ENCODE measurements at regions not wholly inside any gene's neighbourhood (a gene's known extent, or its start where the extent isn't known, plus 50 kb on each side); places are given as distances from the start of the nearest gene placed in this dataset.

- no peak for ATAC-seq
- no peaks in the 10 kb centered on the region for H3K9me3 ChIP-seq (ENCODE audit: control insufficient read depth in 1 of 2, insufficient read depth in 1 of 2, low read depth in 1 of 2, low read length in 2 of 2)
- no peaks in the 10 kb centered on the region for H3K9me2 ChIP-seq (ENCODE audit: insufficient read depth)
- H3K36me3 ChIP-seq (ENCODE audit: control insufficient read depth in 1 of 2, insufficient read depth in 2 of 2, low read length in 2 of 2) = no peaks in the 10 kb centered on the region
- no TSS peak for BruUV-seq (replicated peaks)
- RAD21 ChIA-PET (ENCODE audit: low non-redundant PET in 1 of 2, low total read pairs in 2 of 2, uncharacterized antibody in 2 of 2, unreplicated experiment in 2 of 2) = no interaction called here
- H3K79me2 ChIP-seq (ENCODE audit: insufficient read depth, low read length) = no peaks in the 10 kb centered on the region
- intact Hi-C loops (cut with micrococcal nuclease) = no loop called here
- POLR2A ChIA-PET = no interaction called here
- no peak for TF ChIP-seq EZH2 (IDR thresholded peaks at IDR 0.05)
- TF ChIP-seq EGR1 (IDR thresholded peaks at IDR 0.05; ENCODE audit: low read depth) = no peak
- TF ChIP-seq TCF7L2 (IDR thresholded peaks at IDR 0.05; ENCODE audit: borderline replicate concordance, extremely low read depth, insufficient read depth, insufficient read length) = no peak
- TF ChIP-seq, protein P1, sequence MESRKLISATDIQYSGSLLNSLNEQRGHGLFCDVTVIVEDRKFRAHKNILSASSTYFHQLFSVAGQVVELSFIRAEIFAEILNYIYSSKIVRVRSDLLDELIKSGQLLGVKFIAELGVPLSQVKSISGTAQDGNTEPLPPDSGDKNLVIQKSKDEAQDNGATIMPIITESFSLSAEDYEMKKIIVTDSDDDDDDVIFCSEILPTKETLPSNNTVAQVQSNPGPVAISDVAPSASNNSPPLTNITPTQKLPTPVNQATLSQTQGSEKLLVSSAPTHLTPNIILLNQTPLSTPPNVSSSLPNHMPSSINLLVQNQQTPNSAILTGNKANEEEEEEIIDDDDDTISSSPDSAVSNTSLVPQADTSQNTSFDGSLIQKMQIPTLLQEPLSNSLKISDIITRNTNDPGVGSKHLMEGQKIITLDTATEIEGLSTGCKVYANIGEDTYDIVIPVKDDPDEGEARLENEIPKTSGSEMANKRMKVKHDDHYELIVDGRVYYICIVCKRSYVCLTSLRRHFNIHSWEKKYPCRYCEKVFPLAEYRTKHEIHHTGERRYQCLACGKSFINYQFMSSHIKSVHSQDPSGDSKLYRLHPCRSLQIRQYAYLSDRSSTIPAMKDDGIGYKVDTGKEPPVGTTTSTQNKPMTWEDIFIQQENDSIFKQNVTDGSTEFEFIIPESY (IDR thresholded peaks at IDR 0.05; ENCODE audit: extremely low read depth, insufficient replicate concordance, low read length) = no peak
- no peak for TF ChIP-seq ZNF274 (IDR thresholded peaks at IDR 0.05; ENCODE audit: low read depth, low read length)
- no peak for TF ChIP-seq SIN3A (IDR thresholded peaks at IDR 0.05; ENCODE audit: low read depth)
- TF ChIP-seq ELF1 (IDR thresholded peaks at IDR 0.05; ENCODE audit: borderline replicate concordance, low read depth) = no peak
- TF ChIP-seq, protein P2, sequence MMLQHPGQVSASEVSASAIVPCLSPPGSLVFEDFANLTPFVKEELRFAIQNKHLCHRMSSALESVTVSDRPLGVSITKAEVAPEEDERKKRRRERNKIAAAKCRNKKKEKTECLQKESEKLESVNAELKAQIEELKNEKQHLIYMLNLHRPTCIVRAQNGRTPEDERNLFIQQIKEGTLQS (IDR thresholded peaks at IDR 0.05) = no peak
- TF ChIP-seq EZH2phosphoT487 (IDR thresholded peaks at IDR 0.05; ENCODE audit: borderline replicate concordance) = no peak
- TF ChIP-seq, protein P3, sequence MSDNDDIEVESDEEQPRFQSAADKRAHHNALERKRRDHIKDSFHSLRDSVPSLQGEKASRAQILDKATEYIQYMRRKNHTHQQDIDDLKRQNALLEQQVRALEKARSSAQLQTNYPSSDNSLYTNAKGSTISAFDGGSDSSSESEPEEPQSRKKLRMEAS (IDR thresholded peaks at IDR 0.05) = no peak
- TF ChIP-seq POLR2A (IDR thresholded peaks at IDR 0.05; ENCODE audit: borderline replicate concordance, extremely low read depth, insufficient read depth, insufficient read length) = no peak
- no peak for TF ChIP-seq CEBPB (IDR thresholded peaks at IDR 0.05; ENCODE audit: low read depth)
- no peak for TF ChIP-seq CTCF (IDR thresholded peaks at IDR 0.05 in 2 of 3, conservative IDR thresholded peaks at IDR 0.05 in 1 of 3; ENCODE audit: borderline replicate concordance in 1 of 3, insufficient read depth in 1 of 3, low read depth in 2 of 3, low read length in 2 of 3)
- no peak for TF ChIP-seq FOSL1 (IDR thresholded peaks at IDR 0.05; ENCODE audit: low read depth)
- no peak for DNase-seq (ENCODE audit: low read depth, low spot score)
- H3K4me3 ChIP-seq (replicated peaks in 1 of 2; ENCODE audit: low read depth in 1 of 2, low read length in 2 of 2) = no peak overlapping the region
- H3K4me2 ChIP-seq (ENCODE audit: low read length) = no peak overlapping the region
- no peak overlapping the region for H3K9ac ChIP-seq (ENCODE audit: low read length)
- H4K20me1 ChIP-seq (ENCODE audit: insufficient read depth) = no peaks in the 10 kb centered on the region
- CTCF ChIA-PET = no interaction called here
- no peaks in the 10 kb centered on the region for H3K4me1 ChIP-seq (ENCODE audit: control insufficient read depth in 1 of 2, insufficient read depth in 2 of 2, low read length in 2 of 2)
- peaks cover 18% of the 10 kb centered on the region for H3K27me3 ChIP-seq (ENCODE audit: insufficient read depth, low read length)
- H2AFZ ChIP-seq (ENCODE audit: low read depth, low read length, poor library complexity, severe bottlenecking) = no peak overlapping the region
- no peak overlapping the region for H3K27ac ChIP-seq (ENCODE audit: low read depth, low read length)
These were observed 171.0 kb downstream of the ANAPC1 start for GRCh38 chr2:111712940-111713515.

Measured in HCT116 (cell line).